H9 (cell line): ENCODE measurements at regions not wholly inside any gene's neighbourhood (a gene's known extent, or its start where the extent isn't known, plus 50 kb on each side); places are given as distances from the start of the nearest gene placed in this dataset.

Experiments
- DNase-seq: peaks from one replicate; pipeline ENCODE4 v3.0.0-alpha.2; 2017
- H2AFZ ChIP-seq: one replicate; pipeline ENCODE4 v1.6.1; 2013; ENCODE audit warnings: mild to moderate bottlenecking, low read length, control low read depth, moderate library complexity
- H2AK5ac ChIP-seq: 2 replicates; pipeline ENCODE4 v1.6.1; 2013; ENCODE audit warnings: low read length, control low read depth, mixed read lengths; ENCODE audit not compliant: insufficient read length
- H2BK120ac ChIP-seq: one replicate; pipeline ENCODE4 v1.6.1; 2013; ENCODE audit warnings: low read depth, mild to moderate bottlenecking, low read length, control low read depth, inconsistent platforms; ENCODE audit not compliant: poor library complexity, severe bottlenecking
- H2BK12ac ChIP-seq: 2 replicates; pipeline ENCODE4 v1.6.1; 2013; ENCODE audit warnings: low read length, control low read depth, mixed read lengths, low read depth; ENCODE audit not compliant: insufficient read length
- H2BK15ac ChIP-seq: 2 replicates; pipeline ENCODE4 v1.6.1; 2013; ENCODE audit warnings: low read depth, low read length, control low read depth
- H2BK20ac ChIP-seq: one replicate; pipeline ENCODE4 v1.6.1; 2013; ENCODE audit warnings: low read depth, mild to moderate bottlenecking, low read length, control low read depth, inconsistent platforms; ENCODE audit not compliant: poor library complexity, severe bottlenecking
- H2BK5ac ChIP-seq: 2 replicates; pipeline ENCODE4 v1.6.1; 2013; ENCODE audit warnings: low read length, control low read depth, mixed read lengths; ENCODE audit not compliant: insufficient read length
- H3K14ac ChIP-seq: 2 replicates; pipeline ENCODE4 v1.6.1; 2013; ENCODE audit warnings: low read length, control low read depth; ENCODE audit not compliant: insufficient read depth
- H3K18ac ChIP-seq: 2 replicates; pipeline ENCODE4 v1.6.1; 2013; ENCODE audit warnings: low read depth, mild to moderate bottlenecking, mixed read lengths, low read length, control low read depth; ENCODE audit not compliant: insufficient read length
- H3K23ac ChIP-seq: 2 replicates; pipeline ENCODE4 v1.6.1; 2013; ENCODE audit warnings: low read length, control low read depth, mixed read lengths, low read depth; ENCODE audit not compliant: insufficient read length
- H3K23me2 ChIP-seq: 2 replicates; pipeline ENCODE4 v1.6.1; 2013; ENCODE audit warnings: low read depth, mild to moderate bottlenecking, mixed read lengths, low read length, control low read depth; ENCODE audit not compliant: insufficient read length, poor library complexity, severe bottlenecking
- H3K27ac ChIP-seq: 2 replicates; pipeline ENCODE4 v1.5.1; 2013; ENCODE audit warnings: low read length, control low read depth, mixed read lengths, low read depth; ENCODE audit not compliant: insufficient read length
- H3K27me3 ChIP-seq: 2 replicates; pipeline ENCODE4 v1.6.1; 2013; ENCODE audit warnings: low read length, control low read depth, inconsistent platforms; ENCODE audit not compliant: insufficient read depth
- H3K4ac ChIP-seq: 2 replicates; pipeline ENCODE4 v1.6.1; 2013; ENCODE audit warnings: low read depth, mild to moderate bottlenecking, control low read depth, inconsistent platforms, low read length, moderate library complexity
- H3K4me1 ChIP-seq: 2 replicates; pipeline ENCODE4 v1.6.1; 2013; ENCODE audit warnings: low read length, control low read depth, inconsistent platforms; ENCODE audit not compliant: insufficient read depth
- H3K4me2 ChIP-seq: 2 replicates; pipeline ENCODE4 v1.6.1; 2013; ENCODE audit warnings: low read length, control low read depth, mixed read lengths; ENCODE audit not compliant: insufficient read length, insufficient read depth
- H3K56ac ChIP-seq: 2 replicates; pipeline ENCODE4 v1.6.1; 2013; ENCODE audit warnings: low read depth, mild to moderate bottlenecking, mixed read lengths, low read length, control low read depth; ENCODE audit not compliant: insufficient read length
- H3K79me1 ChIP-seq: 2 replicates; pipeline ENCODE4 v1.6.1; 2013; ENCODE audit warnings: low read depth, mild to moderate bottlenecking, moderate library complexity, low read length, control low read depth, inconsistent platforms; ENCODE audit not compliant: insufficient read depth, poor library complexity, severe bottlenecking
- H3K79me2 ChIP-seq: 2 replicates; pipeline ENCODE4 v1.6.1; 2013; ENCODE audit warnings: low read length, control low read depth, inconsistent platforms; ENCODE audit not compliant: insufficient read depth
- H3K9ac ChIP-seq: 2 replicates; pipeline ENCODE4 v1.6.1; 2013; ENCODE audit warnings: low read length, control low read depth, mixed read lengths; ENCODE audit not compliant: insufficient read length; ENCODE audit errors: extremely low read depth
- H3K9me3 ChIP-seq: one replicate; pipeline ENCODE4 v1.6.1; 2013; ENCODE audit warnings: low read depth, low read length, inconsistent platforms; ENCODE audit not compliant: control insufficient read depth
- H3T11ph ChIP-seq: one replicate; pipeline ENCODE4 v1.6.1; 2013; ENCODE audit warnings: mild to moderate bottlenecking, low read length, control low read depth, inconsistent platforms
- H4K20me1 ChIP-seq: one replicate; pipeline ENCODE4 v1.6.1; 2013; ENCODE audit not compliant: control insufficient read depth, insufficient read length, insufficient read depth
- H4K5ac ChIP-seq: 2 replicates; pipeline ENCODE4 v1.6.1; 2013; ENCODE audit warnings: low read depth, mild to moderate bottlenecking, mixed read lengths, low read length, control low read depth; ENCODE audit not compliant: insufficient read length
- H4K8ac ChIP-seq: replicated peaks from 2 replicates; pipeline ENCODE4 v1.6.1; 2013; ENCODE audit warnings: low read length, control low read depth, mixed read lengths, low read depth; ENCODE audit not compliant: insufficient read length
- H4K91ac ChIP-seq: 2 replicates; pipeline ENCODE4 v1.6.1; 2013; ENCODE audit warnings: low read depth, mild to moderate bottlenecking, moderate library complexity, mixed read lengths, low read length, control low read depth; ENCODE audit not compliant: insufficient read length
- H3K27ac Mint-ChIP-seq, 3 experiments: 2 replicates in 2 of 3; 3 replicates in 1 of 3; pipeline ENCODE4 v1.8.0; 2020 to 2021; ENCODE audit warnings: mixed read lengths in 3 of 3, mild to moderate bottlenecking in 1 of 3, moderate library complexity in 1 of 3
- H3K27me3 Mint-ChIP-seq: 2 replicates; pipeline ENCODE4 v1.8.0; 2021; ENCODE audit warnings: low read depth, mild to moderate bottlenecking, moderate library complexity, mixed read lengths
- H3K36me3 Mint-ChIP-seq, 3 experiments: 2 replicates in 2 of 3; 3 replicates in 1 of 3; pipeline ENCODE4 v1.8.0; 2020 to 2021; ENCODE audit warnings: low read depth in 3 of 3, mixed read lengths in 3 of 3; ENCODE audit not compliant: insufficient read depth in 1 of 3
- H3K4me1 Mint-ChIP-seq, 2 experiments: 2 replicates each; pipeline ENCODE4 v1.8.0; 2020; ENCODE audit warnings: mixed read lengths in 2 of 2
- H3K4me3 Mint-ChIP-seq, 2 experiments: 2 replicates in 1 of 2; 3 replicates in 1 of 2; pipeline ENCODE4 v1.8.0; 2020 to 2021; ENCODE audit warnings: mild to moderate bottlenecking in 2 of 2, mixed read lengths in 2 of 2, moderate library complexity in 1 of 2
- H3K9me3 Mint-ChIP-seq, 2 experiments: 2 replicates in 1 of 2; 3 replicates in 1 of 2; pipeline ENCODE4 v1.8.0; 2020; ENCODE audit warnings: mild to moderate bottlenecking in 2 of 2, mixed read lengths in 2 of 2, moderate library complexity in 1 of 2
- WGBS: extraction: QIAGEN DNeasy Blood & Tissue Kit; methylation state at CpG from one replicate; pipeline ENCODE4 v1.1.7; 2013; ENCODE audit warnings: missing lambda C conversion rate, low lambda C conversion rate, mixed read lengths; ENCODE audit not compliant: insufficient read length; ENCODE audit errors: extremely low coverage; 5-methylcytosine and 5-hydroxymethylcytosine counted together
- TF ChIP-seq, protein P1 (sequence below): fragments of 200-600 bp; sonication (generic); conservative IDR thresholded peaks from 3 replicates; pipeline ENCODE4 v1.8.0; 2021; ENCODE audit warnings: antibody characterized with exemption, mild to moderate bottlenecking

DNA sequence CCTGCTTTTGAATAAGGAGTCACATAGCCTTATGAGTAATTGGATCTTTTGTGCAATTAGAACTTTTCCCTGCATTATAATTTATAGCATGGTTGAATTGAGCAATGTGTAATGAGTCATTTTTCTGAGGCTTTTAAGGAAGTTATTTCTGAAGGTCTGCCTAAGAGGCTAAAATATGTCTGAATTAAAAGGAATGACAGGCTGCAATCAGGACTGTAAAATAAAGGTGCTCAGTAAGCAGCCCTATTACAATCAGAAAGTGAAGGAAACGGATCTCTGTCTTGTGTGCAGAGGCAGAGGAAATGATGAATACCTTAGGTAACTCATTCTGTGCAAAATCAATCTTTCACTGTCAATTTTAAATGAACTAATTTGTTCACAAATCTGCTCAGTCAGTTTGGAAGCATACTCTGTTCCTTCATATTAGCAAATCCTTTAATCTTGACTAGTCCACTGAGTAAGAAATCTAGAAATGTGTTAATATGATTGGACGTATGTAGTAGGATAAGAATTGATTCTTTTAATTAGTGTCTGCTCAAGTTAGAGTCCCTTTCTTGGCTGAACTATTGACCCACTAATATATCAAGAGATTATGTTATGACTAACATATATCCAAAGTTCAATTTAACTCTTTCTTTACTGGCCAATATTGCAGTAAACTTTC, 290.1 kb downstream of the ZIC1 start:
- DNase-seq, result no peak
- no peak overlapping the region for H3T11ph ChIP-seq
- H2BK15ac ChIP-seq, result no peak overlapping the region
- no peak overlapping the region for H3K56ac ChIP-seq
- H3K79me2 ChIP-seq, result no peaks in the 10 kb centered on the region
- no peak overlapping the region for H2BK12ac ChIP-seq
- H3K9me3 ChIP-seq, result no peaks in the 10 kb centered on the region
- Mint-ChIP-seq H3K4me3 (no peak overlapping the region), H3K36me3 (no peaks in the 10 kb centered on the region), H3K9me3 (no peaks in the 10 kb centered on the region), H3K27ac (no peak overlapping the region), H3K4me1 (peaks cover 4 to 8% of the 10 kb centered on the region in 2 experiments; a peak in 3 of 4 replicates), H3K27me3 (no peaks in the 10 kb centered on the region)
- H3K4ac ChIP-seq, result no peak overlapping the region
- H3K23me2 ChIP-seq, result no peaks in the 10 kb centered on the region
- H4K20me1 ChIP-seq, result no peaks in the 10 kb centered on the region
- no peak overlapping the region for H3K14ac ChIP-seq
- no peak overlapping the region for H2BK20ac ChIP-seq
- H2AK5ac ChIP-seq, result no peak overlapping the region
- H3K23ac ChIP-seq, result no peak overlapping the region
- H4K5ac ChIP-seq, result no peak overlapping the region
- no peak overlapping the region for H3K27ac ChIP-seq
- H3K4me2 ChIP-seq, result no peak overlapping the region
- no peak overlapping the region for H2BK120ac ChIP-seq
- TF ChIP-seq, protein P1, sequence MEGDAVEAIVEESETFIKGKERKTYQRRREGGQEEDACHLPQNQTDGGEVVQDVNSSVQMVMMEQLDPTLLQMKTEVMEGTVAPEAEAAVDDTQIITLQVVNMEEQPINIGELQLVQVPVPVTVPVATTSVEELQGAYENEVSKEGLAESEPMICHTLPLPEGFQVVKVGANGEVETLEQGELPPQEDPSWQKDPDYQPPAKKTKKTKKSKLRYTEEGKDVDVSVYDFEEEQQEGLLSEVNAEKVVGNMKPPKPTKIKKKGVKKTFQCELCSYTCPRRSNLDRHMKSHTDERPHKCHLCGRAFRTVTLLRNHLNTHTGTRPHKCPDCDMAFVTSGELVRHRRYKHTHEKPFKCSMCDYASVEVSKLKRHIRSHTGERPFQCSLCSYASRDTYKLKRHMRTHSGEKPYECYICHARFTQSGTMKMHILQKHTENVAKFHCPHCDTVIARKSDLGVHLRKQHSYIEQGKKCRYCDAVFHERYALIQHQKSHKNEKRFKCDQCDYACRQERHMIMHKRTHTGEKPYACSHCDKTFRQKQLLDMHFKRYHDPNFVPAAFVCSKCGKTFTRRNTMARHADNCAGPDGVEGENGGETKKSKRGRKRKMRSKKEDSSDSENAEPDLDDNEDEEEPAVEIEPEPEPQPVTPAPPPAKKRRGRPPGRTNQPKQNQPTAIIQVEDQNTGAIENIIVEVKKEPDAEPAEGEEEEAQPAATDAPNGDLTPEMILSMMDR, result no peak
- no peaks in the 10 kb centered on the region for H3K79me1 ChIP-seq
- H2BK5ac ChIP-seq, result no peak overlapping the region
- H2AFZ ChIP-seq, result no peak overlapping the region
- H3K27me3 ChIP-seq, result no peaks in the 10 kb centered on the region
- H3K18ac ChIP-seq, result no peak overlapping the region
- no CpG with 5 or more reads among the region's 2 CpGs for WGBS
- no peaks in the 10 kb centered on the region for H3K4me1 ChIP-seq
- no peak overlapping the region for H3K9ac ChIP-seq
- no peak overlapping the region for H4K91ac ChIP-seq
- H4K8ac ChIP-seq, result no peak overlapping the region
